Upper lobe of left lung (tissue), 6 donors: ENCODE measurements at regions not wholly inside any gene's neighbourhood (a gene's known extent, or its start where the extent isn't known, plus 50 kb on each side); places are given as distances from the start of the nearest gene placed in this dataset.

ENCODE experiments used
- ATAC-seq, 2 donors: fragments of 200-7000 bp; cut with Tn5 transposase; one replicate each; pipeline ENCODE4 v1.9.1; 2022; ENCODE audit warnings: mild to moderate bottlenecking in 2 of 2, moderate library complexity in 2 of 2; ENCODE audit not compliant: low FRiP score in 2 of 2
- DNase-seq, 2 donors: peaks; one replicate each; pipeline ENCODE4 v3.0.0-alpha.2; 2019 to 2020
- H3K27ac ChIP-seq, 4 donors: fragments of 200-600 bp; sonication (generic); one replicate each; pipeline ENCODE4 v1.5.1; 2016 to 2019
- H3K27me3 ChIP-seq, 4 donors: fragments of 200-600 bp; sonication (generic); one replicate each; pipeline ENCODE4 v1.5.1; 2017 to 2019
- H3K36me3 ChIP-seq, 4 donors: fragments of 200-600 bp; sonication (generic); one replicate each; pipeline ENCODE4 v1.5.1; 2016 to 2019
- H3K4me1 ChIP-seq, 4 donors: fragments of 200-600 bp; sonication (generic); one replicate each; pipeline ENCODE4 v1.5.1; 2018 to 2019
- H3K4me3 ChIP-seq, 4 donors: fragments of 200-600 bp; sonication (generic); one replicate each; pipeline ENCODE4 v1.5.1; 2017 to 2019; ENCODE audit warnings: mild to moderate bottlenecking in 2 of 4, moderate library complexity in 1 of 4
- H3K9me3 ChIP-seq, 4 donors: fragments of 200-600 bp; sonication (generic); one replicate each; pipeline ENCODE4 v1.5.1; 2018 to 2019
- EP300 ChIP-seq, 4 donors: sonication (generic); formaldehyde crosslinking; IDR thresholded peaks; one replicate each; pipeline ENCODE4 v1.5.1; 2017; ENCODE audit warnings: antibody characterized with exemption in 4 of 4, control low read depth in 2 of 4
- POLR2A ChIP-seq, 4 donors: fragments of 450-650 bp; IDR thresholded peaks; one replicate each; pipeline ENCODE4 v1.5.1; 2016 to 2017; ENCODE audit warnings: antibody characterized with exemption in 4 of 4, mild to moderate bottlenecking in 2 of 4
- POLR2AphosphoS5 ChIP-seq, 2 donors: sonication (generic); formaldehyde crosslinking; IDR thresholded peaks; one replicate each; pipeline ENCODE4 v1.5.1; 2017; ENCODE audit warnings: antibody characterized with exemption in 2 of 2
- WGBS, 2 donors: methylation state at CpG; one replicate each; pipeline ENCODE4 v1.1.5; 2017 to 2018; 5-methylcytosine and 5-hydroxymethylcytosine counted together
- TF ChIP-seq, protein P1 (sequence below), 6 experiments: fragments of 450-650 bp in 4 of 6; fragments of 200-600 bp in 2 of 6; sonication (generic) in 2 of 6; IDR thresholded peaks; one replicate each; pipeline ENCODE4 v1.5.1; 2016 to 2019; ENCODE audit warnings: antibody characterized with exemption in 6 of 6
- donor health status: DM: no; HTN: no; CAD: no; lungs with moderate emphysema.
- donor health status: DM: no; HTN: yes; CAD: no; lungs with severe emphysema.

DNA sequence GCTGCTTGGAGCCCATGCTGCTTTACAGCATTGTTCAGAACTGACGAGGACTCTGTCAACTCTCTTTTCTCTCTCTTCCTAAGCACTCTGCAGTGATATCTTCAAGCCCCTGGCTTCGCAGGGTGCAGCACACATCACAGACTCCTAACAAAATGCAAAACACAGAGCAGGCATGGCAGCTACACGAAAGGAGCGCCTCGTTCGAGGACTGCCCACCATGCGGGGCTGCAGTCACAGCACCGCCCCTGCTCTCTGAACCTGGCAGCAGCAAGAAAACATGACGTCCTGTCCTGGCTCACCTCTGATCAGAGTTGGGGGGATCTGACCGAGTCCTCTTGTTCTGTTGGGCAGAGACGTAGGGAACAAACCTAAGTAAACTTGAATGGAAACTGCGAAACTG lies 281.7 kb downstream of the CDH26 start:
- no peak overlapping the region for H3K4me3 ChIP-seq
- ATAC-seq (no peak), DNase-seq (no peak)

DNA sequence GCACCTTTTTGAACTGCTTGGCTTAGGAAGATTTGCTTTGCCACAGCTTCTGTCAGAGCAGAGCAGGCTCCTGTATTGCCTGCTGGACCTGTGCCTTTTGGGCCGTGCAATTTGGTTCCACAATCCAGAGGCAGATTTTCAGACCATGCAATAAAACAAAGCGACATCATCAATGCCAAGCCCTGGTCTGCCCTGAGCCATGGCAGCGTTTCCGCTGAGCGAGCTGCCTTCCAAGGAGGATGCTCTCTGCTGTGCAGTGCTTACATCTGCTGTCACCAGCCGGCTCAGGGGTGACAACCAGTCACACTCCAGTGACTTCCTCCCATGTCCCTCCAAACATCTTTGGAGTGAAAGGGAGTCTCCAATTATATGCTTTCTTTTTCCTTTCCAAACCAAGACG lies 282.2 kb downstream of the CDH26 start:
- H3K4me1 ChIP-seq: no peaks in the 10 kb centered on the region
- no peaks in the 10 kb centered on the region for H3K36me3 ChIP-seq
- H3K27ac ChIP-seq: no peak overlapping the region
- DNase-seq (no peak), ATAC-seq (no peak)
- WGBS, 2 donors: 79 to 81% methylated on average over 6 to 7 of the region's 7 CpGs
- TF ChIP-seq POLR2A (IDR thresholded peaks at IDR 0.05): no peak
- no peak for TF ChIP-seq POLR2AphosphoS5 (IDR thresholded peaks at IDR 0.05)
- TF ChIP-seq EP300 (IDR thresholded peaks at IDR 0.05): no peak
- TF ChIP-seq, protein P1, sequence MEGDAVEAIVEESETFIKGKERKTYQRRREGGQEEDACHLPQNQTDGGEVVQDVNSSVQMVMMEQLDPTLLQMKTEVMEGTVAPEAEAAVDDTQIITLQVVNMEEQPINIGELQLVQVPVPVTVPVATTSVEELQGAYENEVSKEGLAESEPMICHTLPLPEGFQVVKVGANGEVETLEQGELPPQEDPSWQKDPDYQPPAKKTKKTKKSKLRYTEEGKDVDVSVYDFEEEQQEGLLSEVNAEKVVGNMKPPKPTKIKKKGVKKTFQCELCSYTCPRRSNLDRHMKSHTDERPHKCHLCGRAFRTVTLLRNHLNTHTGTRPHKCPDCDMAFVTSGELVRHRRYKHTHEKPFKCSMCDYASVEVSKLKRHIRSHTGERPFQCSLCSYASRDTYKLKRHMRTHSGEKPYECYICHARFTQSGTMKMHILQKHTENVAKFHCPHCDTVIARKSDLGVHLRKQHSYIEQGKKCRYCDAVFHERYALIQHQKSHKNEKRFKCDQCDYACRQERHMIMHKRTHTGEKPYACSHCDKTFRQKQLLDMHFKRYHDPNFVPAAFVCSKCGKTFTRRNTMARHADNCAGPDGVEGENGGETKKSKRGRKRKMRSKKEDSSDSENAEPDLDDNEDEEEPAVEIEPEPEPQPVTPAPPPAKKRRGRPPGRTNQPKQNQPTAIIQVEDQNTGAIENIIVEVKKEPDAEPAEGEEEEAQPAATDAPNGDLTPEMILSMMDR (IDR thresholded peaks at IDR 0.05): no peak
- no peaks in the 10 kb centered on the region for H3K27me3 ChIP-seq
- no peak overlapping the region for H3K4me3 ChIP-seq
- no peaks in the 10 kb centered on the region for H3K9me3 ChIP-seq

More for the DNA sequence above, 281.7 kb downstream of the CDH26 start:
- Histone ChIP-seq H3K9me3 (no peaks in the 10 kb centered on the region), H3K27me3 (no peaks in the 10 kb centered on the region), H3K4me1 (no peaks in the 10 kb centered on the region), H3K36me3 (no peaks in the 10 kb centered on the region), H3K27ac (no peak overlapping the region)
- no peak for TF ChIP-seq POLR2A (IDR thresholded peaks at IDR 0.05)
- TF ChIP-seq, protein P1 (IDR thresholded peaks at IDR 0.05): no peak
- no peak for TF ChIP-seq EP300 (IDR thresholded peaks at IDR 0.05)
- no peak for TF ChIP-seq POLR2AphosphoS5 (IDR thresholded peaks at IDR 0.05)
- 68 to 73% methylated on average over 12 of the region's 12 CpGs for WGBS, 2 donors

DNA sequence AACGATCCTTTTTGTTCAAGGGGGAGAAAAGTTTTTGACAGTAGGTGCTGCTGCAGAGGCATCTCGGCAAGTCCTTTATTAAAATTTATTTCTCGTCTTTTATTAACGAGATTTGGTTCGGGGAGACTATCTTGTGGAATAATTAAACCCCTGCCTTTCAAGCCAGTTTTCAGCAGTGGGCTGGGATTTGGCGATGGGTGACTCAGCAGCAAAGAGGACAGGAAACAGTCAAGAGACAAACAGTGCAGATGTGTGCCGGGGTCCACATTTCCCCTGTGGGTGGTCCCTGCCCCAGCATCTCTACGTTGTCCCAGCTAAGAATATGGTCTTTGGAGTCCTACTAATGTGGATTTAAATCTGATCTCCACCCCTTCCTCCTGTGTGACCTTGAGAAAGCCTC lies 282.8 kb downstream of the CDH26 start:
- Histone ChIP-seq H3K27me3 (no peaks in the 10 kb centered on the region), H3K4me1 (no peaks in the 10 kb centered on the region), H3K4me3 (no peak overlapping the region), H3K27ac (no peak overlapping the region), H3K36me3 (no peaks in the 10 kb centered on the region), H3K9me3 (no peaks in the 10 kb centered on the region)
- ATAC-seq: no peak
- DNase-seq: no peak
- TF ChIP-seq POLR2A (IDR thresholded peaks at IDR 0.05) (no peak), EP300 (IDR thresholded peaks at IDR 0.05) (no peak), POLR2AphosphoS5 (IDR thresholded peaks at IDR 0.05) (no peak)
- TF ChIP-seq, protein P1 (IDR thresholded peaks at IDR 0.05): no peak
- WGBS, 2 donors: 69 to 71% methylated on average over 8 of the region's 8 CpGs

DNA sequence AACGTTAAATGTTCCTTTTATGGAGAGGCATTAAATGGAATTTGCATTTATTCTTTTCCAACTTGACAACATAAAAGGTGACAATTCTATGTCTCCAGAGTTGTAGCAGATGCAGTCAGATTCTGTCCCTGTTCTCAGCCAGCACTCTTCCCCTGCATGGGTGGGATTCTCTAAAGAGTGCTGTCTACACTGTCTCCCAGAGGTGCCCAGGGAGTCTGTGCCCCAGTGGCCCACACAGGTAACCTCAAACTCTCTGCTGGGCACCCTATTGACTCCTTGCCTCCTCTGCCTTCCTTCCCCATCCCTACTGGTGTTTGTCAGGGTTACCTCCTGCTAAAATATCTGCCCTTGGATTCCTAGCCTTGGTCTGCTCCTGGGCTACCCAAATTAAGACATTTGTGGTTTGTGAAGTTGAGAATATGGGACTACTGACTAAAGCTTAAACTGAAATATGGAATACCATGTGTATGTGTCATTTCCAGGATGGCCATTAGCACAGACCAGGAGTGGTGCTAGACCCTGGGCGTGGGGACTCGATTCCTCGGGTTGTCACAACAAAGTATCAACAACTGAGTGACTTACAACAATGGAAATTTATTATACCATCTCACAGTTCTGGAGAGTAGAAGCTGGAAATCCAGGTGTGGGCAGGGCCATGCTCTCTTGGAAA lies 284.7 kb downstream of the CDH26 start:
- DNase-seq: no peak
- Histone ChIP-seq H3K27ac (no peak overlapping the region), H3K27me3 (no peaks in the 10 kb centered on the region), H3K9me3 (no peaks in the 10 kb centered on the region), H3K36me3 (no peaks in the 10 kb centered on the region), H3K4me1 (no peaks in the 10 kb centered on the region), H3K4me3 (no peak overlapping the region)
- ATAC-seq: no peak
- TF ChIP-seq POLR2A (IDR thresholded peaks at IDR 0.05): no peak
- no peak for TF ChIP-seq EP300 (IDR thresholded peaks at IDR 0.05)
- TF ChIP-seq POLR2AphosphoS5 (IDR thresholded peaks at IDR 0.05): no peak
- TF ChIP-seq, protein P1 (IDR thresholded peaks at IDR 0.05): no peak
- 86 to 90% methylated on average over 4 of the region's 4 CpGs for WGBS, 2 donors
